Heart right ventricle (tissue), 16 donors: ENCODE measurements at regions not wholly inside any gene's neighbourhood (a gene's known extent, or its start where the extent isn't known, plus 50 kb on each side); places are given as distances from the start of the nearest gene placed in this dataset.

Source experiments
- ATAC-seq, 8 donors: fragments of 200-7000 bp; cut with Tn5 transposase; one replicate each; pipeline ENCODE4 v1.9.1; 2020; ENCODE audit warnings: mild to moderate bottlenecking in 8 of 8, moderate library complexity in 8 of 8, moderate number of reproducible peaks in 1 of 8
- DNase-seq, 2 donors: peaks; one replicate each; pipeline ENCODE4 v3.0.0-alpha.2; 2020
- H3K27ac ChIP-seq, 10 donors: fragments of 200-600 bp; sonication (generic) in 2 of 10; one replicate each; pipeline versions ENCODE4 v1.5.0 to v1.8.0; 2020 to 2022; ENCODE audit warnings: mild to moderate bottlenecking in 3 of 10
- H3K27me3 ChIP-seq, 7 donors: fragments of 200-600 bp; one replicate each; pipeline ENCODE4 v1.8.0; 2021 to 2022; ENCODE audit warnings: mild to moderate bottlenecking in 2 of 7
- H3K36me3 ChIP-seq, 9 donors: fragments of 200-600 bp; sonication (generic) in 1 of 9; one replicate each; pipeline versions ENCODE4 v1.5.0 to v1.8.0; 2020 to 2022; ENCODE audit warnings: mild to moderate bottlenecking in 2 of 9
- H3K4me1 ChIP-seq, 9 donors: fragments of 200-600 bp; sonication (generic) in 1 of 9; one replicate each; pipeline versions ENCODE4 v1.5.0 to v1.8.0; 2020 to 2022; ENCODE audit warnings: mild to moderate bottlenecking in 4 of 9
- H3K4me3 ChIP-seq, 10 donors: fragments of 200-600 bp; sonication (generic) in 2 of 10; one replicate each; pipeline versions ENCODE4 v1.5.0 to v1.8.0; 2020 to 2022; ENCODE audit warnings: mild to moderate bottlenecking in 7 of 10, moderate library complexity in 2 of 10
- H3K9me3 ChIP-seq, 11 donors: fragments of 200-600 bp in 10 of 11; sonication (generic) in 2 of 11; one replicate each; pipeline versions ENCODE4 v1.5.0 to v1.8.0; 2013 to 2022; ENCODE audit warnings: mild to moderate bottlenecking in 2 of 11, control low read depth in 1 of 11, moderate library complexity in 1 of 11
- WGBS, 2 donors: extraction: QIAGEN DNeasy Blood & Tissue Kit; methylation state at CpG; one replicate each; pipeline ENCODE4 v1.1.7; 2013; ENCODE audit warnings: inconsistent platforms in 1 of 2; 5-methylcytosine and 5-hydroxymethylcytosine counted together
- intact Hi-C, 10 donors: fragments of 100-400 bp; cut with DNase I; formaldehyde crosslinking; loops; one replicate each; pipeline versions ENCODE4 v1.11.1 to v1.14.2; 2022
- TF ChIP-seq, protein P1 (sequence below), 9 donors: fragments of 200-600 bp; sonication (generic) in 2 of 9; IDR thresholded peaks; one replicate each; pipeline versions ENCODE4 v1.5.0 to v1.8.0; 2021 to 2022; ENCODE audit warnings: antibody characterized with exemption in 9 of 9, mild to moderate bottlenecking in 5 of 9, moderate library complexity in 1 of 9
- donor health status: Arrhythmogenic right ventricular cardiomyopathy.
- donor health status: ischemic (EF 13 %, LVEDD 7.1; RV severe dilation, severe dysfunction).
- donor health status: healthy with polysubstance abuse.
- donor health status: DM: no; HTN: yes; CAD: no.
- donor health status: DM: no; HTN: no; CAD: no.
- donor health status: ischemic (EF 25% LVEDD 6.9; RV normal size, moderate dysfunction).
- donor health status: ischemic (EF 25% LVEDD 5.7; RV mildly dilated, moderate dysfunction).
- donor health status: healthy.
- donor health status: DM: yes; HTN: yes; CAD: no.
- donor health status: Ischemic cardiomyopathy.
- donor health status: ischemic (EF 35%, LVEDD 5.7; RV mildly dilated, moderate dysfunction).
- donor health status: nonischemic (EF 11% LVEDD 7.7; RV severe dilation, severe dysfunction).
- donor health status: DM: yes; HTN: yes; CAD: no.
- donor health status: PGD.
- donor health status: ischemic (EF 29% LVEDD 5.4; RV normal size, mild dysfunction).
- donor health status: nonischemic (EF 23%, LVEDD 6.1; RV moderate dilation, normal function).

- H3K9me3 ChIP-seq, result peaks cover 0 to 21% (median 0%) of the 10 kb centered on the region in 11 donors
- H3K4me1 ChIP-seq, result no peaks in the 10 kb centered on the region
- intact Hi-C loops, result no loop called here
- no peaks in the 10 kb centered on the region for H3K27me3 ChIP-seq
- ATAC-seq, result no peak
- TF ChIP-seq, protein P1, sequence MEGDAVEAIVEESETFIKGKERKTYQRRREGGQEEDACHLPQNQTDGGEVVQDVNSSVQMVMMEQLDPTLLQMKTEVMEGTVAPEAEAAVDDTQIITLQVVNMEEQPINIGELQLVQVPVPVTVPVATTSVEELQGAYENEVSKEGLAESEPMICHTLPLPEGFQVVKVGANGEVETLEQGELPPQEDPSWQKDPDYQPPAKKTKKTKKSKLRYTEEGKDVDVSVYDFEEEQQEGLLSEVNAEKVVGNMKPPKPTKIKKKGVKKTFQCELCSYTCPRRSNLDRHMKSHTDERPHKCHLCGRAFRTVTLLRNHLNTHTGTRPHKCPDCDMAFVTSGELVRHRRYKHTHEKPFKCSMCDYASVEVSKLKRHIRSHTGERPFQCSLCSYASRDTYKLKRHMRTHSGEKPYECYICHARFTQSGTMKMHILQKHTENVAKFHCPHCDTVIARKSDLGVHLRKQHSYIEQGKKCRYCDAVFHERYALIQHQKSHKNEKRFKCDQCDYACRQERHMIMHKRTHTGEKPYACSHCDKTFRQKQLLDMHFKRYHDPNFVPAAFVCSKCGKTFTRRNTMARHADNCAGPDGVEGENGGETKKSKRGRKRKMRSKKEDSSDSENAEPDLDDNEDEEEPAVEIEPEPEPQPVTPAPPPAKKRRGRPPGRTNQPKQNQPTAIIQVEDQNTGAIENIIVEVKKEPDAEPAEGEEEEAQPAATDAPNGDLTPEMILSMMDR (IDR thresholded peaks at IDR 0.05), result no peak
- H3K4me3 ChIP-seq, result no peak overlapping the region
- 81 to 93% methylated on average over 3 of the region's 3 CpGs for WGBS, 2 donors
- DNase-seq, result no peak
- no peaks in the 10 kb centered on the region for H3K36me3 ChIP-seq
- no peak overlapping the region for H3K27ac ChIP-seq
Measured at GRCh38 chrX:20884565-20884964, 489.7 kb upstream of the CNKSR2 start.

- Histone ChIP-seq H3K27me3 (no peaks in the 10 kb centered on the region), H3K4me3 (no peak overlapping the region), H3K9me3 (peaks cover 0 to 29% (median 0%) of the 10 kb centered on the region in 11 donors), H3K4me1 (no peaks in the 10 kb centered on the region), H3K36me3 (no peaks in the 10 kb centered on the region), H3K27ac (no peak overlapping the region)
- ATAC-seq, result no peak
- TF ChIP-seq, protein P1 (IDR thresholded peaks at IDR 0.05), result no peak
- intact Hi-C loops, result no loop called here
- no peak for DNase-seq
Measured at GRCh38 chrX:20863649-20864048, 510.6 kb upstream of the CNKSR2 start.

DNA sequence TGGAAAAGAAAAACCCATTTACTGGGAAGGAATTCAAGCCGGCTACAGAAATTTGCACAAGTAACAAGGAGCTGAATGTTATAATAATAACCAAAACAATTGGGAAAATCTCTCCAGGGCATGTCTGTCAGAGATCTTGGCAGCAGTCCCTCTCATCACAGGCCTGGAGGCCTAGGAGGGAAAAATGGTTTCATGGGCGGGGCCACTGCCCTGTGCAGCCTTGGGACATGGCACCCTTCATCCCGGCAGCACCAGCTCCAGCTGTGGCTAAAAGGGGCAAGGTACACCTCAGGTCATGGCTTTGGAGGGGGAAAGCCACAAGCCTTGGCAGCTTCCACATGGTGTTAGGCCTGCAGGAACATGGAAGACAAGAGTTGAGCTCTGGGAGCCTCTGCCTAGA is 513.1 kb upstream of the CNKSR2 start:
- no peak for DNase-seq
- WGBS, 2 donors, result 73 to 82% methylated on average over 3 of the region's 3 CpGs

GRCh38 chrX:20857746-20858145 is 516.5 kb upstream of the CNKSR2 start:
- 55 to 61% methylated on average over 3 of the region's 3 CpGs for WGBS, 2 donors
- Histone ChIP-seq H3K27ac (no peak overlapping the region), H3K4me3 (no peak overlapping the region), H3K9me3 (peaks cover 0 to 24% (median 0%) of the 10 kb centered on the region in 11 donors), H3K36me3 (no peaks in the 10 kb centered on the region), H3K4me1 (no peaks in the 10 kb centered on the region), H3K27me3 (no peaks in the 10 kb centered on the region)
- TF ChIP-seq, protein P1 (IDR thresholded peaks at IDR 0.05), result no peak
- intact Hi-C loops, result no loop called here
- ATAC-seq (peak in 1 of 8 donors; percentile 42), DNase-seq (no peak)

More for the DNA sequence above, 513.1 kb upstream of the CNKSR2 start:
- Histone ChIP-seq H3K36me3 (no peaks in the 10 kb centered on the region), H3K9me3 (peaks cover 0 to 29% (median 0%) of the 10 kb centered on the region in 11 donors), H3K27ac (no peak overlapping the region), H3K27me3 (no peaks in the 10 kb centered on the region), H3K4me3 (no peak overlapping the region), H3K4me1 (no peaks in the 10 kb centered on the region)
- intact Hi-C loops, result no loop called here
- TF ChIP-seq, protein P1 (IDR thresholded peaks at IDR 0.05), result no peak
- ATAC-seq, result no peak
